Fibroblast of mammary gland (primary cell): ENCODE measurements at regions not wholly inside any gene's neighbourhood (a gene's known extent, or its start where the extent isn't known, plus 50 kb on each side); places are given as distances from the start of the nearest gene placed in this dataset.
A peak's percentile ranks its signal among the peaks of the same experiment; 100 is the strongest.

ENCODE experiments used
- DNase-seq: peaks from one replicate; pipeline ENCODE4 v3.0.0-alpha.2; 2010; ENCODE audit warnings: low read depth
- H3K4me3 ChIP-seq: 2 replicates; pipeline ENCODE4 v1.5.1; 2011; ENCODE audit warnings: low read depth, mild to moderate bottlenecking, low read length, moderate library complexity; ENCODE audit not compliant: control insufficient read depth
- CTCF ChIP-seq: conservative IDR thresholded peaks from 2 replicates; pipeline ENCODE4 v1.5.1; 2011; ENCODE audit warnings: low read depth, low read length, inconsistent platforms; ENCODE audit not compliant: control insufficient read depth, insufficient read depth

GRCh38 chr4:123619895-123620294 lies 223.3 kb downstream of the SPRY1 start:
- no peak for DNase-seq
- no peak for TF ChIP-seq CTCF
- no peak overlapping the region for H3K4me3 ChIP-seq

- no peak for TF ChIP-seq CTCF
- DNase-seq, result no peak
- no peak overlapping the region for H3K4me3 ChIP-seq
These were observed 224.6 kb downstream of the SPRY1 start for GRCh38 chr4:123621072-123621705.

GRCh38 chr4:123622572-123622971 lies 226.0 kb downstream of the SPRY1 start:
- DNase-seq, result no peak
- H3K4me3 ChIP-seq, result no peak overlapping the region
- TF ChIP-seq CTCF, result no peak

GRCh38 chr4:123623611-123624010 lies 227.0 kb downstream of the SPRY1 start:
- DNase-seq, result no peak
- H3K4me3 ChIP-seq, result no peak overlapping the region
- TF ChIP-seq CTCF, result no peak

GRCh38 chr4:123624959-123625358 lies 228.4 kb downstream of the SPRY1 start:
- no peak for DNase-seq
- no peak for TF ChIP-seq CTCF
- no peak overlapping the region for H3K4me3 ChIP-seq

GRCh38 chr4:123628288-123628687 lies 231.7 kb downstream of the SPRY1 start:
- no peak for TF ChIP-seq CTCF
- H3K4me3 ChIP-seq, result no peak overlapping the region
- no peak for DNase-seq

- TF ChIP-seq CTCF, result no peak
- peak; percentile 64 for DNase-seq
- no peak overlapping the region for H3K4me3 ChIP-seq
These were observed 235.4 kb downstream of the SPRY1 start for GRCh38 chr4:123631786-123632692.
